GM21367 (cell line): ENCODE measurements at regions not wholly inside any gene's neighbourhood (a gene's known extent, or its start where the extent isn't known, plus 50 kb on each side); places are given as distances from the start of the nearest gene placed in this dataset.
"Not testable (repeated sequence)": the region's sequence is repeated elsewhere in the genome, so short reads cannot be mapped to it uniquely, and the experiment has no call there.

Experiments
- ATAC-seq: cut with Tn5 transposase; IDR thresholded peaks from one replicate; pipeline ENCODE4 v1.9.1; 2021; ENCODE audit not compliant: unreplicated experiment

DNA sequence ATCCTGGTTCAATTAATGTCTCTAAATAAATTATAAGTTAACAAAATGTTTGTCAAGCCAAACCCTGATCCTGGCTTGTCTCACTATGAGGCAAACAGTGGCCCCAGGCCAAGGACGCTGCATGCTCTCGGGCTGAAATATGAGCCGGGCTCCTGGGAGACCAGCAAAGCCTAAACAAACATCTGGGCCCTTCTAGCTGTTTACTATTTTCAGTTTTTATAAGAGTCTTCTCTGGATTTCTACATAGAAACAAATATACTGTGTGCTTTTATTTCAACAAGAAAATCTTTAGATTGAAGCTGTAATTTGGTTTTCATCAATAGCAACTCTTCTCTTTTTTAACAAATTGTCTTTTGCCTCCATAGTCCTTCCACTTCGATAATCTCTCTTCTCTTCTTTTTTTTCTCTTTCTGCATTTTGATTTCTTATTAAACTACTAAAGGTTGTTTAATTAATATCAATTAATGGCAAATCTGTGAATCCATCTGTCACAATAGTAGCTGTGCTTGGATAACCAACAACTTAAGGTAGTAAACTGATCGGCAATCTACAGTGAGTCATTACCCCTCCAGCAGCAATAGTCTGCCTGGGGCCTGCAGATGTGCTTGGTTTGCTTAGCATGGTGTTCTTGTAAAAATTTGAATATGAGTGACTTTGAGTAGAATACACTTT lies 83.3 kb upstream of the DNAJC1 start:
- no peak for ATAC-seq

DNA sequence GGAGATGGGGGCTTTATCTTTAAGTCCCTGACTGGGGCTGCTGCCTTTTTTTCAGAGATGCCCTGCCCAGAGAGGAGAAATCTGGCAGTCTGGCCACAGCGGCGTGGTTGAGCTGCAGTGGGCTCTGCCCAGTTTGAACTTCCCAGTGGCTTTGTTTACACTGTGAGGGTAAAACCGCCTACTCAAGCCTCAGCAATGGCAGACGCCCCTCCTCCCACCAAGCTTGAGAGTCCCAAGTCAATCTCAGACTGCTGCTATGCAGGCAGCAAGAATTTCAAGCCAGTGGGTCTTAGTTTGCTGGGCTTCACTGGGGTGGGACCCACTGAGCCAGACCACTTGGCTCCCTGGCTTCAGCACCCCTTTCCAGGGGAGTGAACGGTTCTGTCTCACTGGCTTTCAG lies 76.4 kb upstream of the DNAJC1 start:
- not testable (repeated sequence) for ATAC-seq

GRCh38 chr10:22071332-22071731 lies 67.8 kb upstream of the DNAJC1 start:
- no peak for ATAC-seq

DNA sequence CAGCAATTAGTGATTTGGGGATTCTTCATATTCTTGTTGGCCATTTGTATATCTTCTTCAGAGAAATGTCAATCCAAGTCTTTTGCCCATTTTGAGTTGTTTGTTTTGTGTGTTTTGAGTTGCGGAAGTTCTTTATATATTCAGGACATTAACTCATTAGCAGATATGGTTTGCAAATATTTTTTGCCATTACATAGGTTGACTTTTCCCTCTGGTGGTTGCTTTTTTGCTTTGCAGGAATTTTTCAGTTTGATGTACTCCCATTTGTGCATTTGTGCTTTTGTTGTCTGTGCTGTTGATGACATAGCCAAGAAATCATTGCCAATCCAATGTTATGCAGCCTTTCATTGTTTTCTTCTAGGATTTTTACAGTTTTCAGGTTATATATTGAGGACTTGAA lies 63.6 kb upstream of the DNAJC1 start:
- ATAC-seq: no peak

GRCh38 chr10:22060984-22061383 lies 57.5 kb upstream of the DNAJC1 start:
- not testable (repeated sequence) for ATAC-seq

DNA sequence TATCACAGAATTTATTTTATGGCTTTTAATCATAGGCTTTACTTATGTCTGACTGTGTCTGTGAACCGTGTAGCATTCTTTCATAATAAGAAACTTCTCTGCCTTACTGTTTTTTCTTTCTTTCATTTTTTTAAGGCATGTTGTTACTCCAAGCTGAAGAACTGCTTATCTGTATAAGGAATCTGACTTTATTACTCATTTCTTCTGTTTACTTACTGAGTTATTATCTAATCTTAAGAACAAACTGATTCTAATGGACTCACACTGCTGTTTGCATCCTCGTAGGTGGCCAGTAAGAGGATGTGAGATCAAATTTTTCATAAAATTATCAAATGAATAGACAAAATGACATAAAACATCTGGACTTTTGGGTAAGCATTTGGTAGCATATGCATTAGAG lies 54.7 kb upstream of the DNAJC1 start:
- no peak for ATAC-seq

- ATAC-seq: no peak
These were observed 51.4 kb upstream of the DNAJC1 start for GRCh38 chr10:22054961-22055360.
